ENCODE measurements at regions not wholly inside any gene's neighbourhood (a gene's known extent, or its start where the extent isn't known, plus 50 kb on each side); places are given as distances from the start of the nearest gene placed in this dataset.

DNA sequence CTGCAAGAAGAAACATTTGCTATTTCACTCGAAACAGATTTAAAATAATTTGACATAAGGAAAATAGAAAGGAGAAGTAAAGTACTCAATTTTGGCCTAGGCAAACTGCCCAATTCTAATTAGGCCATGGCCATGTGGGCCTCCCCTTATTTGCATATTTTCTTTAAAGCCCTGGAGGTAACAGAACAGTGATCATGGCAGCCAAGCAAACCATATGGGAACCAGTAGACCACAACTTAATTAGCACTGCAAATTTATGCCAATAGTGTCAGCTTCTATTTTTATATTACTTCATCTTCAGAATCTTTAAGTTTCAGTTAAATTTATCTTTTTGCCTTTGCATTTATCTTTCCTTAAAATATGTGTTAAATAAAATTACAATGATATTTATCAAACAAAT lies 63.3 kb upstream of the THSD7A start:
- no peak for FAIRE-seq

DNA sequence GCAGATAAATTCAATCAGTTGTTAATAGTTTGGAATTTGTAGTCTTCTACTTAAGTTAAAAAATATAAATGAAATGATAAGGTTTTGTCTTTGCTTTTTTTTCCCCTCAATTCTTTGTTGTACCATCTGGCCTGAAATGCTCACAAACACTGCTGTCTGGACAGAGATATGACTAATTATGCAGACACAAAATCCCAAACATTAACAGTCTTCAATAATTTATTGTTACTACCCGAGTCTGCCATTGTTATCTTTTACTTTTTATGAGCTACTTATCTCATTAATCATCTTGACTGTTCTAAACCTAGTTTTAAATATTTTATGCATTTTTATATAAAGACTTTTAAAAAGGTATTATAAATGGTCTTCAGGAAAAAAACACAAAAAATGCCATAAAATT lies 64.7 kb upstream of the THSD7A start:
- FAIRE-seq: no peak

DNA sequence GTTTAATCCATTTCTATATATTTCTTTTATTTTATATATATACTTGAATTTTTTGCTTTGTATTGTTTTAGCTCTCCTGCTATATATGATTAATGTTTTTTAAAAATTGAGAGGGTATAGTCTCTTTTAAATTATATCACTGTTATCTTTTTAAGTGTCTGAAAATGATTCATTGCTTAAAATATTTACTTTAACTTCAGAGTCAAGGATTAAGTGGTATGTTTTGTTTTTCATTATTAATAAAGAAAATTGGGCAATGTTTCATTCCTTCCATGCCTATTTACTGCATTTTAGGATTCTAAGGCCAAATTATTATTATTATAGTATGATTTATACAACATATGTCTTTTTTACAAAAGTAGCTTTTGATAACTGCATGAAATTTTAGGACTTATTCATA lies 67.2 kb upstream of the THSD7A start:
- peak; percentile 41 for FAIRE-seq

DNA sequence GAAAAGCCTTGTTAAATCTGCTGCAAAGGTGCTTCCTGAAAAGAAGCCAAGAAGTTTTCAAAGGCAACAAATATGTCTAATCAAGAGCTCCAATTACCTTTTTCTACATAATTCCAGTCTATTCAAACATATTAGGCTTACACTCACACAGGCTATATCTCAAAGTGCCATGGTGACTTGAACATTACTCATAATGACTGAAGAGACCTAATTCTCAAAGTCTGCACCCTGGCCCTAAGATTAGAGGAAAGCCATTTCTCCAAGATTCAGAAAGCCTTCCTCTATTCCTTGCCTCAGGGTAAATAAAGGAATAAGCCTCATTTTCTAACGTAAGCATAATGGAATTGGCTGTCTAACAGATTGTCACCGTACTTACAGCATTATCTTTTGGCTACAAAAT lies 78.3 kb upstream of the THSD7A start:
- FAIRE-seq: no peak

DNA sequence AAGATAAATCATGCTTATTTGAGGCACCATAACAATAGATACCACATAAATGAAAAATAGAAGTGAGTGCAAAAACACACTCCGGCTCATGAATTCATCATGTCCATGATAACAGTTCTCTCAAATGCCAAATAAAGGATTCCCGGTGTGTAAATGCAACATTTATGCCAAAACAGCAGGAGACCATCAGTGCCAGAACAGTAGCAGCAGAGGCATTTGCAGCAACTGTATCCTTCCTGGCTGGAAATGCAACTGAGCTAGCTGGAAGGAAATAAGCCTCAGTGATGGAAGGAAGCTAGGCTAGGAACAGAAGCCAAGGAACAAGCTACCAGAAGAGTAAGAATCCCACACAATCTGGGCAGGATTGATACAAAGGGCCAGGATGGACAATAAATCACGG lies 79.9 kb upstream of the THSD7A start:
- no peak for FAIRE-seq

DNA sequence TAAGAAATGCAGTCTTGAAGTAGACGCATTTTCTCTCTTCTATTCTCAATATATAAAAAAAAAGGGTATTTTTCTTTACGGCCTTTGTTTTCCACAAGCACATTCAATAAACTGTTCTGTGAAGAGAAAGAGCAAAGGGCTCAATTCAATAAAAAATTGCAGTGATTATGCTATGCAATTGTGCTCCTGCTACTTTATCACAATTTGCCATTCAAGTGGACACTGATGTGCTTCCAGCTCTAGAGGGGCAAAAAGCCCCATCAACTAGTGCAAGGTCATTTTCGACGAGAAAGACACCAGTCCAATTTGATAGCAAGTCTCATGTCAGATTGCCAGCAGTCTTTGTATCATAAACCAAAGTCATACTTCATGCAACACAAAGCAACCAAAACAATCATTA lies 82.6 kb upstream of the THSD7A start:
- no peak for FAIRE-seq

DNA sequence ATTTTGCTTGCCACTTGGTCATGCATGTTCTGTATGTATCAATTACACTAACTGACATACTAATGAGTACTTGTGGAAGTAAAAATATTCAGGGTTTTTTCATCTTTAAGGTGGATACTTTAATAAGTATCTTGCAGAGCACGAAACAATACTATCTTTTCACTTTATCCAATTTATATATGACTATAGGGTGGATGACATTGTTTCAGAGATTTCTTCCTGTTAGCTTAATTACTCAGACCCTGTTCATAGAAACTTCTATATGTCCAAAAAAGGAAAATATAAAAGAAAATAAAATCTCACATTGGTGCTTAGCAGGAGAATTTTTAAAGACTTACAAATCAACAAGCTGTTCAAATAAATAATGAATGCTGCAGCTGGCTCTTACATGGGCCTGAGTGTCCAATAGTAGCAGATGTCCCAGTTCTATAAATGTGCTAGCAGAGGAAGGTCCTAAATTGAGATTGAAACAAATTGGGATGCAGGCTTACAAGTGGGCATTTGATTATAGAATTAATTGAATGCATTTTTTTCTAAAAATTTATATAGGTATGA lies 91.5 kb upstream of the THSD7A start:
- FAIRE-seq: no peak

DNA sequence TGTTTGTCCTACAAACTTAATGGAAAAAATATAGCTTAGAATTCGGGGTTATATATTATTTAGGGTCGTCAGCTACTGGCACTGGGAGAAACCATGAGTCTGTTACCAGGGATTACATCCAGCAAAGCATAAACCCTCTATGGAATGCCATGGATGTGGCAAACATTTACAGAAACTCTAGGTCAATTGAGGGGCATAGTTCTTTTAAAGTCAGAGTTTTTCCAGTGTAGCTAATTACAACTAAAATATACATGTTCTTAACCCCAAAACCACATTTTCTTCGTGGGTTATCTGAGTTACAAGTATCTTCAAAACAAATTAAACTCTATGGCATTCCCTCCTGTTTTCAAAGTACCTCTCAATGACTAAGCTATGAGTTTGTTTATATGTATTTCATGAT lies 99.3 kb upstream of the THSD7A start:
- no peak for FAIRE-seq

DNA sequence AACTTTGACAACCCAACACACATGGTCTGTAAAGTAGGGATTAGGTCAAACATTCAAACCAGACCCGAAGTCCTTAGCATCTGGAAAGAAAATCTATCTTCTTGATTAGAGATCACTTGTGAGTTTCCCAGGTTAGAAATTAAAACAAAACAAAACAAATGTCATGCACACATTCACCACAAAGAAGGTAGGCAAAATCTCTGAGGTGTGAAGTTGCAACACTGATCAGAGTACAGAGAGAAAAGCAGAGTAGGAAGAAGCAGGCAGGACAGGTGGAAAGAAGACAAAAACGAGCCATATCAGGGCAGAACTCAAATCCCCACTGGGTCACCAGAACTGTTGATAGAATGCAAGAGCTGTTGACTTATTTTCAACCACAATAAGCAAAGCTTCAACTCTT lies 102.8 kb upstream of the THSD7A start:
- no peak for FAIRE-seq

DNA sequence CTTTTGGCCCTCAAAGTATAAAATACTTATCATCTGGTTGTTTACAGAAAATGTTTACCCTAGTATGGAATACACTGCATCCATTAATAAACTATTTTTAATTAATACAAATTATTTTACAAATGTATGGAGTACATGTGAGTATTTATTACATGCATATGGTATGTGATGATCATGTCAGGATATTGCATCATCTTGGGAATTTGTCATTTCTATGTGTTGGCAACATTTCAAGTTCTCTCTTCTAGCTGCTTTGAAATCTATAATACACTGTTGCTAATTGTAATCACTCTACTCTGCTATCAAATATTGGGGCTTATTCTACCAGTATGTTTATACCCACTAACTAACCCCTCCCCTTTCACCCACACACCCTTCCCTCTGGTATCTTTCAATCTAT lies 103.9 kb upstream of the THSD7A start:
- FAIRE-seq: no peak

DNA sequence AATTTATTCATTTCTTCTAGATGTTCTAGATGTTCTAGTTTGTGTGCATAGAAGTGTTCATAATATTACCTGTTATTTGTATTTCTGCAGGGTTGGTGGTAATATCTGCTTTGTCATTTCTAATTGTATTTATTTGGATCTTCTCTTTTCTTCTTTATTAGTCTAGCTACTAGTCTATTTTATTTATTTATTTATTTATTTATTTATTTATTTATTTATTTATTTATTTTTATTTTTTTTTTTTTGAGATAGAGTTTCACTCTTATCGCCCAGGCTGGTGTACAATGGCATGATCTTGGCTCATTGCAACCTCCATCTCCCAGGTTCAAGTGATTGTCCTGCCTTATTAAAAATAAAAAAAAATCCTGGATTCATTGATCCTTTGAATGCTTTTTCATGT lies 114.8 kb upstream of the THSD7A start:
- no peak for FAIRE-seq

DNA sequence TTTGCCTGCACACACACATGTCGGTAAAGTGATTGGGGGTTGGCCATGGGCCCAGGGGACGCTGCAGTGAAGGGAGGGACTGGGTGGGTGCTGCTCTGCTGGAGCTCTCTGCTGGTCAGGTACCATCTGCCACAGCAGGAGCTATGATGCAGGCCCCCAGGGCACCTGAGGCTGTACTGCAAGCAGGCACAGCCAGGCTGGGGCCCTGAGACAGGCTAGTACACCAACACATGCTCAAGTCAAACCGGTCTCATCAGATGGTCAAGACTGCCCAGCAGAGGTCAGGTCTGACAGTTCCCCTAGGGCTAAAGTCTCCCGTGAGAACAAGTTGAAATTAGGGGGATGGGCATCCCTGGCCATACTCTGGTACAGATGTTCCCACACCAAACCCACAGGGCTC lies 118.3 kb upstream of the THSD7A start:
- no peak for FAIRE-seq

DNA sequence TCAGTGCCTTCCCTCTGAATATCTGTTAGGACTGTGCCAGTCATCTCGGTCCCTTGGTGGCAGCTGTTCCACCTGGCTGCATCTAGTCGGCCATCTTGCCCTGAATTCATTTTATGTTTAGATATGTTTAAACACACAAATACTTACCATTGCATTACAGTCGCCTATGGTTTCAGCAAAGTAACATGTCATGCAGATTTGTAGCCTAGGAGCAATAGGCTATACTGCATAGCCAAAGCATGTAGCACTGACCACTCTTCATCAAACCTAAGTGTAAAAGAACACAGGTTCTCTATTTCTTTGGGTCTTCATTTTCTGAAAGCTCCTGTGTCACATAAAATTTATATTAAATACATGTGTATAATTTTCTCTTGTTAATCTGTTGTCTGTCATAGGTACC lies 118.9 kb upstream of the THSD7A start:
- FAIRE-seq: no peak

DNA sequence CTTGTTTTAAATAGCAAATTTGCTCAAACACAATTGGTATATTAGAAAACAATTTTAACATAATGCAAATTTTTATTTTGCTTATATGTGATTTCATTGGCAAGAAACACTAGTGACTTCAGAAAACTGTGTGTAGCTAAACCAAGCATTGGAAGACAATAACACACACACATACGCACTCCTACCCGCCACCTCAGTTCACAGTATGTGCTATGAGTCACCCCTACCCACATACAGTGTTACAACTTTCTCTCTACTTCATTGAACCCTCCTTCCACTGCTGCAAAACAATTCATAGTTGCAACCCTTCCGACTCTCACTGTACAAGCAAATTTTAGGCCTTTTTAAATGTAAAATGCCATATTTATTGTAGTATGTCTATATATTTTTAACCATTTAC lies 119.9 kb upstream of the THSD7A start:
- FAIRE-seq: no peak

DNA sequence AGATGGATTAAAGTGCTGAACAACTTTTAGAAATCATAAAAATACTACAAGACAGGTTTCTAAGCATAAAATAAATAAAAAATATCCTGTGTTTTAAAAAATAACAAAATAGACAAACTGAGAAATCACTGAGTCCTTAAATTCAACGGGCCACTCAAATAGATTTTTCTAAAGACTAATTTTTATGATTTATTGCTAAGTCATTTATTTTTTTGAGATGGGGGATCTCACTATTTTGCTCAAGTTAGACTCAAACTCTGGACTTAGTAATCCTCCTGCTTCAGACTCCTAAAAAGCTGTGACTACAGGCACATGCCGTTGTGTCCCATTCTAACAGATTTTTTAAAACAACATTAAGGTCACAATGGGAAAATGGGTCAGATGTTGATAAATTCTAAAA lies 121.0 kb upstream of the THSD7A start:
- FAIRE-seq: no peak

DNA sequence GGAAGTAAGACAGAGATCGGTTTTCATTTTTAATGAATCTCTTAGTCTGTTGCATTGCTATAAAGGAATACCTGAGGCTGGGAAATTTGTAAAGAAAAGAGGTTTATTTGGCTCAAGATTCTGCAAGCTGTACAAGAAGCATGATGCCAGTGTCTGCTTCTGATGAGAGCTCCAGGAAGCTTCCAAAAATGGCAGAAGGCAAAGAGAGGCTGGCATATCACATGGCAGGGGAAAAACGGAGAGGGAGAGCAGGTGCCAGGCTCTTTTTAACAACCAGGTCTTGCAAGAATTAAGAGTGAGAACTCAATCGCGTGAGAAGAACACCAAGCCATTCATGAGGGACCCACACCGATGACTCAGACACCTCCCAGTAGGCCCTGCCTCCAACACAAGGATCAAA lies 125.0 kb upstream of the THSD7A start:
- FAIRE-seq: no peak

DNA sequence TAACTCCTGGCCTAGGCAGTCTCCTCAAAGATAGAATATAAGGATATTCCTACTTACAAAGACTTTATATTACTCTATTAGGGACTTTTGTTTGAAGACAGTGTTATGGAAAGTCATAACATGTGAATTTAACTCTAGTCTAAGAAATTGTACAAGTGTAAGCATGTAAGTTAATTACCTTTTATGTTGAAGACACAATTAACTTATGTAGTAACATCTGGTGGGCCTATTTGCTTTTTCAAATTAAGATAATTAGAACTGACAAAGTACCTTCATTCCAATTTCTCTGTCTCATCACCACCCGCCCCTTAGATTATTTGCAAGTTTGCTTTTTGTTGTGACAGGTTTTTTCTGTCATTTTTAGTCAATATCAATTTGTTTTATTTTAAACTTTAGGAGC lies 126.0 kb upstream of the THSD7A start:
- FAIRE-seq: no peak

DNA sequence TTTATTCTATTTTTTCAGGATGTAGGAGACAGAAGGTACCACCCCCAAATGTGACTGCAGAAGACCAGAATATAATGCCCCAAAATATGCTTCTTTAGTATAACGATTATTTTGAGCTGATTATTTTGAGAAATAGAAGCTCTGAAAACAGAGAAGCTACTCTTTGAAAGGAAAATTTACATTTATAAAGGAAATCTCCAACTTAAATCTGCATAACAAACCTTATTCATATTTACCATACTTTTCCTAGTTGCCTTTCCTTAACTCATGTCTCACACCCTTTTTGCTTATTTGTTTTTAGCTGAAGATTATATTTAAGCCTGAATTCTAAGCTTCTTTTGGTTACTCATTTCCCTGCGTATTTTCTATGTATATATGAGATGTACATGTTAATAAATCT lies 127.1 kb upstream of the THSD7A start:
- FAIRE-seq: no peak

DNA sequence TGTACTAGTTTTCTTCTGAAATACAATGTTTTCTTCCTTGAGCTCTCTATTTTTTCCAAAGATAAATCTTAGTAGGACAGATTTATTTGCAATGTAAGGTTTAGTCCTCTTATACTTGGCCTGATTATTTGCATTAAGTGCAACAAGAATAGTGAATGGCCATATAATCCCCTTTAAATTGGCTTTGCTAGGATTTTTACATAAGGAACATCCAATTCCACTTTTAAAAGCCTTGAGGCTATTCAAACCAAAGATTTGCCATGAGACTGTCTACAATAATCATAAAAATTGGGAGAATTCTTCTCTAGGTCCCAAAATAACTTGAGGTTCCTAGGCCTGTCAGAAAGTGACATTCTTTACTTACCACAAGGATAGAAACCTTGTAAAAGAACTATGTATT lies 128.6 kb upstream of the THSD7A start:
- no peak for FAIRE-seq

DNA sequence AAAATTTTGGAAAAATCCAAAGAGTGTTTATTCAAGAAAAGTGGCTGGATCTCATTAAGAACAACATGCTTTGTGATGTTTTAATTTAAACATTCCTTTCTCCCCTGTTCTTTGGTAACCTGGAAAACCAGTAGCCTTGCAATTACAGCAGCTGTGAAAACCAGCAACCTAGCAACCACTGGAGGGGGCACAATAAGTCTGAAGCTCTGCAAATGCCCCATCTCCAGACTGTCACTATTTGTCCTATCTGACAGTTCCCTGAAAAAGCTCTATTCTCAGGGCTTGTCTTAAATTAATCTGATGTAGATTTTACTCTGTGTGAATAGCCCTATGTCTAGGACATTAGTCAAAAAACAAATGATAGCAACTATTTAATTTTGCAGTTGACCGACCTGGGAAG lies 137.6 kb upstream of the THSD7A start:
- no peak for FAIRE-seq

DNA sequence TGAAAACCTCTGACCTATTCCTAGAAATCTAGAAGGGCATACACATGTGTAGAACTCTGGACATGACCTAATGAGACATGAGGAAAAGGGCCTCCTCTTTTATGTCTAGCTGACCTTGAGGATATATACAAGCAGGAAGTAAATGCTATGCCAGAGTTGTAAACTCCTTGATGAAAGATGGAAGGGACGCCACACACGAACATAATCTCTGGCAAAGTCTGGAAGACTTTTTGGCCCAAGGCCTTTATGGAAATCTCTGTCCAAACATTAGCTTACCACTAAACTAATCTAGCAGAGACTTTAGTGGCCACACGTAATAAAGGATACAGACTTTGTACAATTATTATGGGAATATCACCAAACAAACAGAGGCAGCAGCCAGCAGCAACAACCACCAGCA lies 138.1 kb upstream of the THSD7A start:
- FAIRE-seq: no peak

DNA sequence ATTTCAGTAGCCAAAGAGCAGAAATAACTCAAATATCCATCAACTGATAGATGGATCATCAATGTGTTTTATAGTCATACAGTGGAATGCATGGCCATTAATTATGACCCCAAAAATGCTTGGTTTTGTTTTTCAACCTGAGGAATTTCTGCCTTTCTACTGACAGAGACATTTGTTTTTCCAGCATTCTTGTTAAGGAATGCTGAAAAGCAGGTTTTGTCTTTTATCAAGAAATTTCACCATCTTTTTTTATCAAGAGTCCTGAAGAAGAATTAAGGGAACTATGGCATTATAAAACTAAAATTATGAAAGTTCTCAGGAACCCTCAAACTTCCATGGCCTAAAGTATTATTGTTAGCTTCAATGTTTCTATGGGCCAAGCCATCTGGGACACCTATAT lies 153.4 kb upstream of the THSD7A start:
- no peak for FAIRE-seq

DNA sequence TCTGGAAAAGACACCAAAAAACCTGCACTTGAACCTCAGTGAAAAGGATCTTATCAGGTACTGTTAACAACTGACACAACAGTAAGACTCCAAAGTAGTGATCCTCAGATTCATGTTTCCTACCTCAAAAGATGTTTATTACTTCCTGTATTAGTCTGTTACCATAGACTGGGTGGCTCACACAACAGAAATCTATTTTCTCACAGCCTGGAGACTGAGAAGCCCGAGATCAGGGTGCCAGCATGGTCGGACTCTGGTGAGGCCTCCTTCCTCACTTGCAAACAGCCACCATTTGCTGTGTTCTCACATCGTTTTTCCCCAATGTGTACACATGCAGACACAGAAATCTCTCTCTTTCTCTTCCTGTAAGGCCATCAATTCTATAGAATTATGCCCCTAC lies 154.0 kb upstream of the THSD7A start:
- FAIRE-seq: no peak

DNA sequence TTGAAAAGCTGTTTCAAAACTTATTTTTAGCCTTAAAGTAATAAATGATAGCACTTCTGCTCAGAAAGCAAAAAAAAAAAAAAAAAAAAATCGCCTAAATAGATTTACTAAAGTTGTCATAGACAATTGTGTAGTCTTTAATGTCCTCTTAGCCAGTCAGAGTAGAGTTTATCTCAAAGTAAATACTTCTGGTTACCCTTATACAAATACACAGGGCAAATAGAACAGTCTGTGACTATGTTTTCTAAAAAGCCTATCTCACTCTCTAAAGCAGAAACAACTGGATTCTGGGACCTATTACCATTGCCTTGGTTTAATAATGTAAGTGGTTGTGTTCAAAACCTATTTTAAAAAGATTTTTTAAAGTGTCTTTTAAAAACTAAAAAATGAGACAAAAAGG lies 156.2 kb upstream of the THSD7A start:
- no peak for FAIRE-seq

DNA sequence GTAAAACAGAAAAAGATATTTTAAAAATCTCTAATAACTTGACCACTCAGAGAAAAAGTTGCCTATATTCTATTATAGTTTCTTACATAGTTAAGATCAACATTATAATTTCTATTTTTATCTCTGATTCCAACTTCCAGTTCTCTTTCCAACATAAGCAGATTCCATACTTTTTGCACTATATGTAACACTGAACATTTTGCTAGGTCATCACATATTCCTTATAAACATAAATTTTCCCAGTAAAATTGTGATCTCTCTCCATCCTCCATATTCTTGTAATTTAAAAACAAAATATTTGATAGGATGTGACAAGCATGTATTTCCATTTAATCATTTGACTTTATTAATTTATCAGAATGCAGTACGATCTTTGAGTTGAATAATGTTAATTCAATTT lies 170.4 kb upstream of the THSD7A start:
- no peak for FAIRE-seq

DNA sequence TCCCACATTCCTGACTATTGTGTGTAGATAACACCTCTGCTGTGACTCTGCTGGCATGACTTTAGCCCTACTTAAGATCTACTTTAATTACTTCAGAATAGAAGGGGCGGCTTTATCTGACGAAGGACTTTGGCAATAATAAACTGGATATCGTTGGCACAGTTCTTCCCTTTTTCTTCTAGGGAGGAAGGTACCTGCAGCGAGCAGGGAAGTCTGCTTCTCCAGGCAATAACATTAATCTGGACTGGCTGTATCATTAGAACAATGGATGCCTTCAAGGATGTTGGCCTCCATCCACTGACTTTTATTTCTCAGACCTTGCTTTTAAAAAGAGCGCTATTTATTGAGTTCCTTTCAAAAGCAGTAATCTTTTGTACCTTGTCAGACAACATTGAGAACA lies 172.6 kb upstream of the THSD7A start:
- no peak for FAIRE-seq

Data from endometrium (tissue), 2 donors.